ENCODE measurements at regions not wholly inside any gene's neighbourhood (a gene's known extent, or its start where the extent isn't known, plus 50 kb on each side); places are given as distances from the start of the nearest gene placed in this dataset.

GRCh38 chr2:239765076-239765845, 259.9 kb downstream of the NDUFA10 start:
- no peak for TF ChIP-seq CTCF (IDR thresholded peaks at IDR 0.05; ENCODE audit: insufficient read depth, low read length)
- TF ChIP-seq POLR2AphosphoS5 (IDR thresholded peaks at IDR 0.05; ENCODE audit: low read depth) = no peak
- no peak for TF ChIP-seq SPI1 (IDR thresholded peaks at IDR 0.05; ENCODE audit: borderline replicate concordance, low read depth)
